GM23338 (cell line): ENCODE measurements at regions not wholly inside any gene's neighbourhood (a gene's known extent, or its start where the extent isn't known, plus 50 kb on each side); places are given as distances from the start of the nearest gene placed in this dataset.

Experiments
- CREB1 ChIP-seq: fragments of 250-450 bp; sonication (Bioruptor Pico); IDR thresholded peaks from 2 replicates; pipeline ENCODE4 v1.5.0; 2020; ENCODE audit warnings: low read depth, mild to moderate bottlenecking, moderate library complexity
- ETS1 ChIP-seq: IDR thresholded peaks from 2 replicates; pipeline ENCODE4 v1.6.1; 2016; ENCODE audit warnings: antibody characterized with exemption
- EZH2 ChIP-seq: fragments of 200-600 bp; sonication (generic); IDR thresholded peaks from one replicate; pipeline ENCODE4 v1.8.0; 2017; ENCODE audit warnings: antibody characterized with exemption, mild to moderate bottlenecking, low read depth; ENCODE audit not compliant: unreplicated experiment
- EZH2phosphoT487 ChIP-seq: fragments of 200-600 bp; sonication (generic); IDR thresholded peaks from one replicate; pipeline ENCODE4 v1.8.1; 2018; ENCODE audit warnings: antibody characterized with exemption; ENCODE audit not compliant: unreplicated experiment
- JUNB ChIP-seq: IDR thresholded peaks from one replicate; pipeline ENCODE4 v1.6.1; 2016; ENCODE audit warnings: antibody characterized with exemption; ENCODE audit not compliant: unreplicated experiment
- POLR2AphosphoS5 ChIP-seq: IDR thresholded peaks from 2 replicates; pipeline ENCODE4 v1.6.1; 2016; ENCODE audit warnings: antibody characterized with exemption, low read depth
- ZNF114 ChIP-seq: fragments of 250-450 bp; sonication (Bioruptor Pico); IDR thresholded peaks from 2 replicates; pipeline ENCODE4 v1.5.0; 2020; ENCODE audit warnings: mild to moderate bottlenecking, moderate library complexity
- ZNF331 ChIP-seq: fragments of 250-450 bp; sonication (Bioruptor Pico); IDR thresholded peaks from 2 replicates; pipeline ENCODE4 v1.5.0; 2020; ENCODE audit warnings: low read depth, mild to moderate bottlenecking, moderate library complexity
- ZNF462 ChIP-seq: fragments of 250-450 bp; sonication (Bioruptor Pico); IDR thresholded peaks from 2 replicates; pipeline ENCODE4 v1.5.0; 2020; ENCODE audit warnings: mild to moderate bottlenecking, moderate library complexity
- TF ChIP-seq, protein P1 (sequence below), 2 experiments: fragments of 200-600 bp in 1 of 2; sonication (generic) in 1 of 2; conservative IDR thresholded peaks; 2 replicates each; pipeline versions ENCODE4 v1.5.1 to v1.6.1; 2016 to 2017; ENCODE audit warnings: antibody characterized with exemption in 2 of 2, low read depth in 2 of 2, mild to moderate bottlenecking in 2 of 2, moderate library complexity in 1 of 2
- TF ChIP-seq, protein P2 (sequence below): IDR thresholded peaks from one replicate; pipeline ENCODE4 v1.6.1; 2018; ENCODE audit warnings: antibody characterized with exemption; ENCODE audit not compliant: unreplicated experiment

DNA sequence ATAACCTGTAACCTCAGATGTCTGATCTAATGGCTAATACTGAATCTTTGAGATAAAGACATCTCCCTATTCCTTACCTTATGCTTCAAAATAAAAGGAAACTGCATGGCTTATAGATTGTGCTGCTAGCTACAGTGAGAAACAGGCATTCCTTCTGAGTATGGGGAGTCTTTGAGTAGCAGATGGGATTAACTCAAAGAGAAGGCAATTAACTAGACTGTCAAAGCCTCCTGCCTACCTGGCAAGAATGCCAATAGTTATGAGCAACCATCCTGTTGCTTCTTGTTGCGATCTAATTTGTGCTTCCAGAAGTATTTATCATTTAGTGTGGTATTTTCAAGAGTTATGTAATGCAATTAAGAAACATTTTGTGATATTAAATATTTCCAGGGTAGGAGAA is 660.0 kb upstream of the TMEFF2 start (continued):
- TF ChIP-seq ZNF462 (no peak), EZH2 (no peak), ZNF114 (CRISPR knock-in tag) (no peak), ZNF331 (no peak), POLR2AphosphoS5 (no peak), EZH2phosphoT487 (no peak), JUNB (no peak), CREB1 (CRISPR knock-in tag) (no peak), ETS1 (no peak)
- TF ChIP-seq, protein P1, sequence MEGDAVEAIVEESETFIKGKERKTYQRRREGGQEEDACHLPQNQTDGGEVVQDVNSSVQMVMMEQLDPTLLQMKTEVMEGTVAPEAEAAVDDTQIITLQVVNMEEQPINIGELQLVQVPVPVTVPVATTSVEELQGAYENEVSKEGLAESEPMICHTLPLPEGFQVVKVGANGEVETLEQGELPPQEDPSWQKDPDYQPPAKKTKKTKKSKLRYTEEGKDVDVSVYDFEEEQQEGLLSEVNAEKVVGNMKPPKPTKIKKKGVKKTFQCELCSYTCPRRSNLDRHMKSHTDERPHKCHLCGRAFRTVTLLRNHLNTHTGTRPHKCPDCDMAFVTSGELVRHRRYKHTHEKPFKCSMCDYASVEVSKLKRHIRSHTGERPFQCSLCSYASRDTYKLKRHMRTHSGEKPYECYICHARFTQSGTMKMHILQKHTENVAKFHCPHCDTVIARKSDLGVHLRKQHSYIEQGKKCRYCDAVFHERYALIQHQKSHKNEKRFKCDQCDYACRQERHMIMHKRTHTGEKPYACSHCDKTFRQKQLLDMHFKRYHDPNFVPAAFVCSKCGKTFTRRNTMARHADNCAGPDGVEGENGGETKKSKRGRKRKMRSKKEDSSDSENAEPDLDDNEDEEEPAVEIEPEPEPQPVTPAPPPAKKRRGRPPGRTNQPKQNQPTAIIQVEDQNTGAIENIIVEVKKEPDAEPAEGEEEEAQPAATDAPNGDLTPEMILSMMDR (conservative IDR thresholded peaks at IDR 0.05; ENCODE audit: low read depth in 2 of 2), result no peak
- TF ChIP-seq, protein P2, sequence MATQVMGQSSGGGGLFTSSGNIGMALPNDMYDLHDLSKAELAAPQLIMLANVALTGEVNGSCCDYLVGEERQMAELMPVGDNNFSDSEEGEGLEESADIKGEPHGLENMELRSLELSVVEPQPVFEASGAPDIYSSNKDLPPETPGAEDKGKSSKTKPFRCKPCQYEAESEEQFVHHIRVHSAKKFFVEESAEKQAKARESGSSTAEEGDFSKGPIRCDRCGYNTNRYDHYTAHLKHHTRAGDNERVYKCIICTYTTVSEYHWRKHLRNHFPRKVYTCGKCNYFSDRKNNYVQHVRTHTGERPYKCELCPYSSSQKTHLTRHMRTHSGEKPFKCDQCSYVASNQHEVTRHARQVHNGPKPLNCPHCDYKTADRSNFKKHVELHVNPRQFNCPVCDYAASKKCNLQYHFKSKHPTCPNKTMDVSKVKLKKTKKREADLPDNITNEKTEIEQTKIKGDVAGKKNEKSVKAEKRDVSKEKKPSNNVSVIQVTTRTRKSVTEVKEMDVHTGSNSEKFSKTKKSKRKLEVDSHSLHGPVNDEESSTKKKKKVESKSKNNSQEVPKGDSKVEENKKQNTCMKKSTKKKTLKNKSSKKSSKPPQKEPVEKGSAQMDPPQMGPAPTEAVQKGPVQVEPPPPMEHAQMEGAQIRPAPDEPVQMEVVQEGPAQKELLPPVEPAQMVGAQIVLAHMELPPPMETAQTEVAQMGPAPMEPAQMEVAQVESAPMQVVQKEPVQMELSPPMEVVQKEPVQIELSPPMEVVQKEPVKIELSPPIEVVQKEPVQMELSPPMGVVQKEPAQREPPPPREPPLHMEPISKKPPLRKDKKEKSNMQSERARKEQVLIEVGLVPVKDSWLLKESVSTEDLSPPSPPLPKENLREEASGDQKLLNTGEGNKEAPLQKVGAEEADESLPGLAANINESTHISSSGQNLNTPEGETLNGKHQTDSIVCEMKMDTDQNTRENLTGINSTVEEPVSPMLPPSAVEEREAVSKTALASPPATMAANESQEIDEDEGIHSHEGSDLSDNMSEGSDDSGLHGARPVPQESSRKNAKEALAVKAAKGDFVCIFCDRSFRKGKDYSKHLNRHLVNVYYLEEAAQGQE, result no peak
